GM18861 (cell line): ENCODE measurements at regions not wholly inside any gene's neighbourhood (a gene's known extent, or its start where the extent isn't known, plus 50 kb on each side); places are given as distances from the start of the nearest gene placed in this dataset.
"Not testable (repeated sequence)": the region's sequence is repeated elsewhere in the genome, so short reads cannot be mapped to it uniquely, and the experiment has no call there.

ENCODE experiments used
- ATAC-seq: cut with Tn5 transposase; IDR thresholded peaks from one replicate; pipeline ENCODE4 v1.9.1; 2021; ENCODE audit not compliant: unreplicated experiment

GRCh38 chr14:44388306-44388705 is 118.8 kb downstream of the FSCB start:
- no peak for ATAC-seq

- no peak for ATAC-seq
Observed at GRCh38 chr14:44385906-44386305, 121.2 kb downstream of the FSCB start.

- not testable (repeated sequence) for ATAC-seq
Observed at GRCh38 chr14:44385296-44385695, 121.8 kb downstream of the FSCB start.

- not testable (repeated sequence) for ATAC-seq
Observed at GRCh38 chr14:44384601-44385293, 122.3 kb downstream of the FSCB start.

- no peak for ATAC-seq
Observed at GRCh38 chr14:44384093-44384492, 123.0 kb downstream of the FSCB start.

- ATAC-seq, result no peak
Observed at GRCh38 chr14:44383636-44384035, 123.4 kb downstream of the FSCB start.

GRCh38 chr14:44379292-44379977 is 127.6 kb downstream of the FSCB start:
- no peak for ATAC-seq

- ATAC-seq, result no peak
Observed at GRCh38 chr14:44374906-44375305, 132.2 kb downstream of the FSCB start.

GRCh38 chr14:44372807-44373489 is 134.1 kb downstream of the FSCB start:
- ATAC-seq, result no peak

- no peak for ATAC-seq
Observed at GRCh38 chr14:44372231-44372630, 134.9 kb downstream of the FSCB start.

GRCh38 chr14:44370727-44371126 is 136.4 kb downstream of the FSCB start:
- no peak for ATAC-seq

GRCh38 chr14:44369401-44370123 is 137.5 kb downstream of the FSCB start:
- no peak for ATAC-seq

- no peak for ATAC-seq
Observed at GRCh38 chr14:44361083-44361482, 146.0 kb downstream of the FSCB start.

GRCh38 chr14:44353805-44354204 is 153.3 kb downstream of the FSCB start:
- no peak for ATAC-seq

GRCh38 chr14:44352201-44352600 is 154.9 kb downstream of the FSCB start:
- ATAC-seq, result no peak

- no peak for ATAC-seq
Observed at GRCh38 chr14:44347316-44347715, 159.8 kb downstream of the FSCB start.

- ATAC-seq, result no peak
Observed at GRCh38 chr14:44341116-44341515, 166.0 kb downstream of the FSCB start.

GRCh38 chr14:44339862-44340261 is 167.2 kb downstream of the FSCB start:
- no peak for ATAC-seq

GRCh38 chr14:44339231-44339630 is 167.9 kb downstream of the FSCB start:
- no peak for ATAC-seq

- no peak for ATAC-seq
Observed at GRCh38 chr14:44317441-44317746, 189.7 kb downstream of the FSCB start.

GRCh38 chr14:44316647-44317440 is 190.2 kb downstream of the FSCB start:
- ATAC-seq, result peak; percentile 99
